PC-3 (cell line): ENCODE measurements at regions not wholly inside any gene's neighbourhood (a gene's known extent, or its start where the extent isn't known, plus 50 kb on each side); places are given as distances from the start of the nearest gene placed in this dataset.

Experiments used
- ATAC-seq: fragments of 200-7000 bp; cut with Tn5 transposase; 2 replicates; pipeline ENCODE4 v1.9.1; 2020; ENCODE audit warnings: mild to moderate bottlenecking, moderate library complexity
- BruUV-seq: library from RNA; stranded (reverse); fragments of 400-500 nt; replicated peaks from 2 replicates; lab custom pipeline; 2021; lab: Mats Ljungman, UMichigan
- CTCF ChIA-PET: fragments of 300-600 bp; sonication (Branson Sonifier 250); formaldehyde crosslinking; loops from one replicate; lab custom pipeline; 2022; ENCODE audit warnings: antibody characterized with exemption; lab: Charles Lee
- POLR2A ChIA-PET: fragments of 300-600 bp; sonication (Branson Sonifier 250); formaldehyde crosslinking; loops from one replicate; lab custom pipeline; 2022; ENCODE audit warnings: antibody characterized with exemption; ENCODE audit not compliant: unreplicated experiment; lab: Charles Lee
- DNase-seq: peaks from one replicate; pipeline ENCODE4 v3.0.0-alpha.2; 2015
- H2AFZ ChIP-seq: fragments of 300-600 bp; sonication (generic); 2 replicates; pipeline ENCODE4 v1.6.0; 2016; ENCODE audit warnings: antibody characterized with exemption, low read length
- H3F3A ChIP-seq: fragments of 300-600 bp; sonication (generic); one replicate; pipeline ENCODE4 v1.6.0; 2017; ENCODE audit warnings: antibody characterized with exemption, low read length, control low read depth, mild to moderate bottlenecking; ENCODE audit not compliant: unreplicated experiment
- H3K27ac ChIP-seq: fragments of 300-600 bp; sonication (generic); 2 replicates; pipeline ENCODE4 v1.5.1; 2016; ENCODE audit warnings: mild to moderate bottlenecking, low read length
- H3K27me3 ChIP-seq: fragments of 300-600 bp; sonication (generic); 2 replicates; pipeline ENCODE4 v1.6.1; 2016; ENCODE audit warnings: low read length, mixed read lengths
- H3K36me3 ChIP-seq: fragments of 300-600 bp; sonication (generic); 2 replicates; pipeline ENCODE4 v1.6.1; 2016; ENCODE audit warnings: low read depth, mixed run types, low read length, mixed read lengths
- H3K4me1 ChIP-seq: fragments of 300-600 bp; sonication (generic); 2 replicates; pipeline ENCODE4 v1.5.1; 2016; ENCODE audit warnings: low read length; ENCODE audit not compliant: insufficient read depth
- H3K4me2 ChIP-seq: fragments of 300-600 bp; sonication (generic); 2 replicates; pipeline ENCODE4 v1.6.0; 2016; ENCODE audit warnings: low read length
- H3K4me3 ChIP-seq: fragments of 300-600 bp; sonication (generic); 2 replicates; pipeline ENCODE4 v1.5.1; 2016; ENCODE audit warnings: mild to moderate bottlenecking, low read length, mixed read lengths
- H3K79me2 ChIP-seq: fragments of 300-600 bp; sonication (generic); 2 replicates; pipeline ENCODE4 v1.6.1; 2017; ENCODE audit warnings: low read length, mixed read lengths
- H3K9ac ChIP-seq: fragments of 300-600 bp; sonication (generic); 2 replicates; pipeline ENCODE4 v1.6.0; 2016; ENCODE audit warnings: mild to moderate bottlenecking, low read length
- H3K9me2 ChIP-seq: fragments of 300-600 bp; sonication (generic); replicated peaks from 2 replicates; pipeline ENCODE4 v1.6.1; 2016; ENCODE audit warnings: mixed run types, low read length, mixed read lengths
- H3K9me3 ChIP-seq: fragments of 300-600 bp; sonication (generic); 2 replicates; pipeline ENCODE4 v1.6.1; 2016; ENCODE audit warnings: low read length, mixed read lengths
- H4K20me1 ChIP-seq: fragments of 300-600 bp; sonication (generic); 2 replicates; pipeline ENCODE4 v1.6.1; 2016; ENCODE audit warnings: low read length, mixed read lengths
- CTCF ChIP-seq: fragments of 300-600 bp; sonication (generic); conservative IDR thresholded peaks from 2 replicates; pipeline ENCODE4 v1.5.1; 2017; ENCODE audit warnings: antibody characterized with exemption, low read depth, mild to moderate bottlenecking, low read length
- EZH2 ChIP-seq: fragments of 300-600 bp; sonication (generic); IDR thresholded peaks from one replicate; pipeline ENCODE4 v1.6.1; 2017; ENCODE audit warnings: antibody characterized with exemption, mild to moderate bottlenecking, low read length; ENCODE audit not compliant: unreplicated experiment
- EZH2phosphoT487 ChIP-seq: fragments of 300-600 bp; sonication (generic); IDR thresholded peaks from 2 replicates; pipeline ENCODE4 v1.6.1; 2018; ENCODE audit warnings: mild to moderate bottlenecking, antibody characterized with exemption, low read length, borderline replicate concordance
- intact Hi-C: fragments of 100-400 bp; cut with micrococcal nuclease; formaldehyde crosslinking; loops from 2 replicates; pipeline ENCODE4 v1.9.0; 2023

GRCh38 chr13:75197803-75198202 is 284.2 kb downstream of the TBC1D4 start:
- Histone ChIP-seq H2AFZ (no peak overlapping the region), H4K20me1 (no peaks in the 10 kb centered on the region), H3K27ac (no peak overlapping the region), H3K4me1 (no peaks in the 10 kb centered on the region), H3K9me3 (no peaks in the 10 kb centered on the region), H3F3A (no peaks in the 10 kb centered on the region), H3K4me2 (no peak overlapping the region), H3K4me3 (no peak overlapping the region), H3K27me3 (no peaks in the 10 kb centered on the region), H3K36me3 (no peaks in the 10 kb centered on the region), H3K79me2 (no peaks in the 10 kb centered on the region), H3K9ac (no peak overlapping the region), H3K9me2 (no peaks in the 10 kb centered on the region)
- intact Hi-C loops, result no loop called here
- ATAC-seq (no peak), DNase-seq (no peak)
- no peak for TF ChIP-seq CTCF
- no peak for TF ChIP-seq EZH2
- no peak for TF ChIP-seq EZH2phosphoT487
- CTCF ChIA-PET, result no interaction called here
- POLR2A ChIA-PET, result no interaction called here
- BruUV-seq, result no TSS peak

- no peaks in the 10 kb centered on the region for H3K36me3 ChIP-seq
- no peak overlapping the region for H3K4me3 ChIP-seq
- H3K4me1 ChIP-seq, result no peaks in the 10 kb centered on the region
- H3F3A ChIP-seq, result no peaks in the 10 kb centered on the region
- intact Hi-C loops, result no loop called here
- BruUV-seq, result no TSS peak
- TF ChIP-seq EZH2, result no peak
- TF ChIP-seq EZH2phosphoT487, result no peak
- TF ChIP-seq CTCF, result no peak
- no peak overlapping the region for H3K4me2 ChIP-seq
- H4K20me1 ChIP-seq, result no peaks in the 10 kb centered on the region
- H3K9me3 ChIP-seq, result no peaks in the 10 kb centered on the region
- ChIA-PET CTCF (no interaction called here), POLR2A (interaction anchor here (0.6 kb wide), 1 partner anchor 263 kb away, joined by 3 read pairs; no protein-coding TSS in a partner anchor)
- no peak overlapping the region for H3K9ac ChIP-seq
- no peaks in the 10 kb centered on the region for H3K9me2 ChIP-seq
- ATAC-seq (no peak), DNase-seq (no peak)
- H3K27me3 ChIP-seq, result no peaks in the 10 kb centered on the region
- no peak overlapping the region for H3K27ac ChIP-seq
- H2AFZ ChIP-seq, result no peak overlapping the region
- no peaks in the 10 kb centered on the region for H3K79me2 ChIP-seq
Measured at GRCh38 chr13:75196147-75196837, 285.7 kb downstream of the TBC1D4 start.

GRCh38 chr13:75195495-75196146 is 286.3 kb downstream of the TBC1D4 start:
- Histone ChIP-seq H2AFZ (no peak overlapping the region), H3K4me1 (no peaks in the 10 kb centered on the region), H3K27me3 (no peaks in the 10 kb centered on the region), H3K27ac (no peak overlapping the region), H3K4me2 (no peak overlapping the region), H3F3A (no peaks in the 10 kb centered on the region), H4K20me1 (no peaks in the 10 kb centered on the region), H3K36me3 (no peaks in the 10 kb centered on the region), H3K4me3 (no peak overlapping the region), H3K9me2 (no peaks in the 10 kb centered on the region), H3K79me2 (no peaks in the 10 kb centered on the region), H3K9ac (no peak overlapping the region), H3K9me3 (no peaks in the 10 kb centered on the region)
- no peak for ATAC-seq
- ChIA-PET POLR2A (no interaction called here), CTCF (no interaction called here)
- no peak for DNase-seq
- TF ChIP-seq EZH2 (no peak), EZH2phosphoT487 (no peak), CTCF (no peak)
- no TSS peak for BruUV-seq
- intact Hi-C loops, result no loop called here
